ENCODE measurements at regions not wholly inside any gene's neighbourhood (a gene's known extent, or its start where the extent isn't known, plus 50 kb on each side); places are given as distances from the start of the nearest gene placed in this dataset.

GRCh38 chr19:33872445-33873320 is 76.0 kb downstream of the KCTD15 start:
- DNase-seq = no peak
- WGBS (ENCODE audit: extremely low coverage, insufficient coverage, low lambda C conversion rate) = no CpG with 5 or more reads among the region's 4 CpGs
- no peaks in the 10 kb centered on the region for H3K79me2 ChIP-seq (ENCODE audit: control insufficient read depth, insufficient read depth, low read length)

GRCh38 chr19:33875071-33875470 is 78.4 kb downstream of the KCTD15 start:
- Histone ChIP-seq H3K9ac (ENCODE audit: low read length) (no peak overlapping the region), H3K4me1 (ENCODE audit: control insufficient read depth, low read depth, low read length) (no peaks in the 10 kb centered on the region), H3K79me2 (ENCODE audit: control insufficient read depth, insufficient read depth, low read length) (no peaks in the 10 kb centered on the region), H3K18ac (ENCODE audit: low read length) (no peak overlapping the region), H2BK15ac (replicated peaks; ENCODE audit: low read depth) (no peak overlapping the region), H4K8ac (ENCODE audit: low read depth, low read length) (no peak overlapping the region), H3K36me3 (ENCODE audit: control insufficient read depth, insufficient read depth, low read length) (no peaks in the 10 kb centered on the region), H2AK5ac (ENCODE audit: low read length) (no peak overlapping the region), H3K4ac (ENCODE audit: low read depth, low read length) (no peak overlapping the region), H4K5ac (ENCODE audit: low read length) (no peak overlapping the region), H3K79me1 (ENCODE audit: low read length) (no peaks in the 10 kb centered on the region), H3K4me2 (ENCODE audit: low read length) (no peak overlapping the region), H3K56ac (ENCODE audit: low read length) (no peak overlapping the region), H3K27ac (ENCODE audit: low read depth, low read length) (no peak overlapping the region), H2BK120ac (ENCODE audit: low read depth, low read length) (no peak overlapping the region), H3K27me3 (ENCODE audit: insufficient read depth, low read length, poor library complexity) (no peaks in the 10 kb centered on the region), H2BK5ac (ENCODE audit: low read length) (no peak overlapping the region), H3K23ac (ENCODE audit: low read length) (no peak overlapping the region), H3K4me3 (ENCODE audit: low read length) (no peak overlapping the region)
- WGBS (ENCODE audit: extremely low coverage, insufficient coverage, low lambda C conversion rate) = no CpG with 5 or more reads among the region's 8 CpGs
- DNase-seq = no peak

More at GRCh38 chr19:33872445-33873320, 76.0 kb downstream of the KCTD15 start:
- Histone ChIP-seq H2BK15ac (replicated peaks; ENCODE audit: low read depth) (no peak overlapping the region), H3K36me3 (ENCODE audit: control insufficient read depth, insufficient read depth, low read length) (no peaks in the 10 kb centered on the region), H4K8ac (ENCODE audit: low read depth, low read length) (no peak overlapping the region), H3K27ac (ENCODE audit: low read depth, low read length) (no peak overlapping the region), H3K23ac (ENCODE audit: low read length) (no peak overlapping the region), H3K4ac (ENCODE audit: low read depth, low read length) (no peak overlapping the region), H3K4me3 (ENCODE audit: low read length) (no peak overlapping the region), H4K5ac (ENCODE audit: low read length) (no peak overlapping the region), H3K27me3 (ENCODE audit: insufficient read depth, low read length, poor library complexity) (no peaks in the 10 kb centered on the region), H3K56ac (ENCODE audit: low read length) (no peak overlapping the region), H3K9ac (ENCODE audit: low read length) (no peak overlapping the region), H3K4me2 (ENCODE audit: low read length) (no peak overlapping the region), H3K79me1 (ENCODE audit: low read length) (no peaks in the 10 kb centered on the region), H2BK120ac (ENCODE audit: low read depth, low read length) (no peak overlapping the region), H3K4me1 (ENCODE audit: control insufficient read depth, low read depth, low read length) (no peaks in the 10 kb centered on the region), H3K18ac (ENCODE audit: low read length) (no peak overlapping the region), H2AK5ac (ENCODE audit: low read length) (no peak overlapping the region), H2BK5ac (ENCODE audit: low read length) (no peak overlapping the region)

GRCh38 chr19:33876192-33876591 is 79.5 kb downstream of the KCTD15 start:
- H3K4me1 ChIP-seq (ENCODE audit: control insufficient read depth, low read depth, low read length) = no peaks in the 10 kb centered on the region
- no peak overlapping the region for H4K8ac ChIP-seq (ENCODE audit: low read depth, low read length)
- no peak overlapping the region for H2BK15ac ChIP-seq (replicated peaks; ENCODE audit: low read depth)
- H3K23ac ChIP-seq (ENCODE audit: low read length) = no peak overlapping the region
- H2AK5ac ChIP-seq (ENCODE audit: low read length) = no peak overlapping the region
- no peaks in the 10 kb centered on the region for H3K79me2 ChIP-seq (ENCODE audit: control insufficient read depth, insufficient read depth, low read length)
- H3K4me3 ChIP-seq (ENCODE audit: low read length) = no peak overlapping the region
- no peak for DNase-seq
- H3K56ac ChIP-seq (ENCODE audit: low read length) = no peak overlapping the region
- no CpG with 5 or more reads among the region's 3 CpGs for WGBS (ENCODE audit: extremely low coverage, insufficient coverage, low lambda C conversion rate)
- no peak overlapping the region for H3K4ac ChIP-seq (ENCODE audit: low read depth, low read length)
- no peak overlapping the region for H2BK5ac ChIP-seq (ENCODE audit: low read length)
- no peak overlapping the region for H3K9ac ChIP-seq (ENCODE audit: low read length)
- no peaks in the 10 kb centered on the region for H3K36me3 ChIP-seq (ENCODE audit: control insufficient read depth, insufficient read depth, low read length)
- H3K18ac ChIP-seq (ENCODE audit: low read length) = no peak overlapping the region
- no peak overlapping the region for H3K27ac ChIP-seq (ENCODE audit: low read depth, low read length)
- no peak overlapping the region for H3K4me2 ChIP-seq (ENCODE audit: low read length)
- H2BK120ac ChIP-seq (ENCODE audit: low read depth, low read length) = no peak overlapping the region
- H4K5ac ChIP-seq (ENCODE audit: low read length) = no peak overlapping the region
- no peaks in the 10 kb centered on the region for H3K79me1 ChIP-seq (ENCODE audit: low read length)
- H3K27me3 ChIP-seq (ENCODE audit: insufficient read depth, low read length, poor library complexity) = no peaks in the 10 kb centered on the region

- Histone ChIP-seq H3K9ac (ENCODE audit: low read length) (no peak overlapping the region), H3K36me3 (ENCODE audit: control insufficient read depth, insufficient read depth, low read length) (no peaks in the 10 kb centered on the region), H3K27ac (ENCODE audit: low read depth, low read length) (no peak overlapping the region), H3K79me2 (ENCODE audit: control insufficient read depth, insufficient read depth, low read length) (no peaks in the 10 kb centered on the region), H3K79me1 (ENCODE audit: low read length) (no peaks in the 10 kb centered on the region), H2AK5ac (ENCODE audit: low read length) (no peak overlapping the region), H3K18ac (ENCODE audit: low read length) (no peak overlapping the region), H3K4me1 (ENCODE audit: control insufficient read depth, low read depth, low read length) (no peaks in the 10 kb centered on the region), H3K4me3 (ENCODE audit: low read length) (no peak overlapping the region), H2BK120ac (ENCODE audit: low read depth, low read length) (no peak overlapping the region), H4K8ac (ENCODE audit: low read depth, low read length) (no peak overlapping the region), H3K4ac (ENCODE audit: low read depth, low read length) (no peak overlapping the region), H2BK5ac (ENCODE audit: low read length) (no peak overlapping the region), H3K23ac (ENCODE audit: low read length) (no peak overlapping the region), H3K27me3 (ENCODE audit: insufficient read depth, low read length, poor library complexity) (no peaks in the 10 kb centered on the region), H3K56ac (ENCODE audit: low read length) (no peak overlapping the region), H4K5ac (ENCODE audit: low read length) (no peak overlapping the region), H2BK15ac (replicated peaks; ENCODE audit: low read depth) (no peak overlapping the region), H3K4me2 (ENCODE audit: low read length) (no peak overlapping the region)
- no peak for DNase-seq
- no CpG with 5 or more reads among the region's 13 CpGs for WGBS (ENCODE audit: extremely low coverage, insufficient coverage, low lambda C conversion rate)
Observed at GRCh38 chr19:33878030-33878544, 81.4 kb downstream of the KCTD15 start.

- Histone ChIP-seq H3K56ac (ENCODE audit: low read length) (no peak overlapping the region), H3K79me1 (ENCODE audit: low read length) (no peaks in the 10 kb centered on the region), H3K36me3 (ENCODE audit: control insufficient read depth, insufficient read depth, low read length) (no peaks in the 10 kb centered on the region), H3K79me2 (ENCODE audit: control insufficient read depth, insufficient read depth, low read length) (no peaks in the 10 kb centered on the region), H3K9ac (ENCODE audit: low read length) (no peak overlapping the region), H3K27ac (ENCODE audit: low read depth, low read length) (no peak overlapping the region), H2AK5ac (ENCODE audit: low read length) (no peak overlapping the region), H2BK120ac (ENCODE audit: low read depth, low read length) (no peak overlapping the region), H3K4me2 (ENCODE audit: low read length) (no peak overlapping the region), H3K4ac (ENCODE audit: low read depth, low read length) (no peak overlapping the region), H2BK5ac (ENCODE audit: low read length) (no peak overlapping the region), H3K18ac (ENCODE audit: low read length) (no peak overlapping the region), H2BK15ac (replicated peaks; ENCODE audit: low read depth) (no peak overlapping the region), H3K4me3 (ENCODE audit: low read length) (no peak overlapping the region), H3K4me1 (ENCODE audit: control insufficient read depth, low read depth, low read length) (peaks cover 5% of the 10 kb centered on the region), H3K27me3 (ENCODE audit: insufficient read depth, low read length, poor library complexity) (no peaks in the 10 kb centered on the region), H3K23ac (ENCODE audit: low read length) (no peak overlapping the region), H4K5ac (ENCODE audit: low read length) (no peak overlapping the region), H4K8ac (ENCODE audit: low read depth, low read length) (no peak overlapping the region)
- no CpG with 5 or more reads among the region's 11 CpGs for WGBS (ENCODE audit: extremely low coverage, insufficient coverage, low lambda C conversion rate)
- DNase-seq = no peak
Observed at GRCh38 chr19:33878910-33879810, 82.5 kb downstream of the KCTD15 start.
